ENCODE measurements at regions not wholly inside any gene's neighbourhood (a gene's known extent, or its start where the extent isn't known, plus 50 kb on each side); places are given as distances from the start of the nearest gene placed in this dataset.
A peak's percentile ranks its signal among the peaks of the same experiment; 100 is the strongest.

GRCh38 chr13:104008075-104008474 lies 941.9 kb upstream of the SLC10A2 start:
- no CpG with 5 or more reads among the region's 4 CpGs for WGBS, 2 experiments (ENCODE audit: extremely low coverage in 2 of 2, insufficient read length in 1 of 2)

More at GRCh38 chr13:104008075-104008474, 941.9 kb upstream of the SLC10A2 start:
- H3K27ac ChIP-seq (ENCODE audit: insufficient read depth, low read length), result no peak overlapping the region
- no peaks in the 10 kb centered on the region for H3K9me1 ChIP-seq (ENCODE audit: insufficient read depth, low read length)
- H2AFZ ChIP-seq (replicated peaks; ENCODE audit: low read length, poor library complexity), result no peak overlapping the region
- ChIA-PET CTCF (no interaction called here), POLR2A (ENCODE audit: unreplicated experiment) (no interaction called here)
- H3K36me3 ChIP-seq (ENCODE audit: control insufficient read depth, insufficient read depth, low read length), result no peaks in the 10 kb centered on the region
- H3K18ac ChIP-seq (ENCODE audit: low read depth, low read length), result no peak overlapping the region
- ATAC-seq (ENCODE audit: low read depth) (no peak), DNase-seq (no peak)
- in situ Hi-C loops (cut with MboI; ENCODE audit: low sequenced_read_pairs) (no loop called here), intact Hi-C loops (cut with micrococcal nuclease) (no loop called here), dilution Hi-C loops (cut with HindIII; ENCODE audit: low sequenced_read_pairs, unreplicated experiment) (no loop called here)
- no peak overlapping the region for H4K8ac ChIP-seq (ENCODE audit: low read depth in 2 of 2, low read length in 2 of 2)
- no peak overlapping the region for H3K14ac ChIP-seq (replicated peaks; ENCODE audit: low read depth, low read length)
- H2AK5ac ChIP-seq (ENCODE audit: low read depth, low read length), result no peak overlapping the region
- no peaks in the 10 kb centered on the region for H4K20me1 ChIP-seq (ENCODE audit: insufficient read depth, low read length)
- TF ChIP-seq NFE2L2 (IDR thresholded peaks at IDR 0.05; ENCODE audit: low read depth, low read length) (no peak), MXI1 (IDR thresholded peaks at IDR 0.05; ENCODE audit: borderline replicate concordance, low read depth, low read length) (no peak), RCOR1 (IDR thresholded peaks at IDR 0.05; ENCODE audit: insufficient replicate concordance, low read length) (no peak), POLR2A (IDR thresholded peaks at IDR 0.05; ENCODE audit: low read depth, low read length) (no peak), SMC3 (IDR thresholded peaks at IDR 0.05; ENCODE audit: low read depth, low read length) (no peak), CEBPB (IDR thresholded peaks at IDR 0.05; ENCODE audit: low read depth, low read length) (no peak), CTCF (conservative IDR thresholded peaks at IDR 0.05; ENCODE audit: low read depth, low read length) (no peak), CHD1 (IDR thresholded peaks at IDR 0.05; ENCODE audit: low read depth, low read length) (no peak), BHLHE40 (IDR thresholded peaks at IDR 0.05; ENCODE audit: low read depth, low read length) (no peak), FOS (IDR thresholded peaks at IDR 0.05; ENCODE audit: low read depth, low read length) (no peak), MAFK (IDR thresholded peaks at IDR 0.05; ENCODE audit: low read depth, low read length) (no peak), USF2 (IDR thresholded peaks at IDR 0.05; ENCODE audit: low read depth, low read length) (no peak), ELK1 (IDR thresholded peaks at IDR 0.05; ENCODE audit: borderline replicate concordance, low read depth, low read length) (no peak), RFX5 (IDR thresholded peaks at IDR 0.05; ENCODE audit: low read depth, low read length) (no peak), MAZ (IDR thresholded peaks at IDR 0.05; ENCODE audit: borderline replicate concordance, low read depth, low read length) (no peak)
- H3K9ac ChIP-seq (ENCODE audit: low read depth, low read length), result no peak overlapping the region
- no peak overlapping the region for H3K56ac ChIP-seq (ENCODE audit: extremely low read depth, insufficient read depth, low read length)
- H3K4me3 ChIP-seq (ENCODE audit: insufficient read depth, low read depth, low read length), result no peak overlapping the region
- no peak overlapping the region for H2AK9ac ChIP-seq (replicated peaks; ENCODE audit: low read depth, low read length, poor library complexity)
- no peaks in the 10 kb centered on the region for H3K9me3 ChIP-seq (ENCODE audit: control insufficient read depth, insufficient read depth, low read length)
- no TSS peak for BruUV-seq (replicated peaks)
- H4K5ac ChIP-seq (ENCODE audit: low read depth, low read length), result no peak overlapping the region
- no peak overlapping the region for H2BK120ac ChIP-seq (ENCODE audit: low read depth, low read length)
- peaks cover 2% of the 10 kb centered on the region; the same call in 1 of the 2 replicates for H3K4me1 ChIP-seq (ENCODE audit: control insufficient read depth, insufficient read depth, low read length)
- 0 out of 2 replicates have a peak overlapping the region, but pooled peaks have one; percentile 40 for H2BK20ac ChIP-seq (ENCODE audit: low read depth, low read length)
- no peak overlapping the region for H3K4ac ChIP-seq (ENCODE audit: low read depth, low read length)
- no peak overlapping the region for H2BK15ac ChIP-seq (ENCODE audit: low read depth, low read length)
- no peak overlapping the region for H4K91ac ChIP-seq (ENCODE audit: insufficient read depth, low read depth, low read length)
- H3K4me2 ChIP-seq (ENCODE audit: low read depth, low read length), result no peak overlapping the region
- H3K79me1 ChIP-seq (ENCODE audit: low read depth in 1 of 2, low read length in 2 of 2), result no peaks in the 10 kb centered on the region
- H3K27me3 ChIP-seq (ENCODE audit: control insufficient read depth, insufficient read depth, low read length), result no peaks in the 10 kb centered on the region
- no peak overlapping the region for H2BK5ac ChIP-seq (ENCODE audit: low read depth, low read length, poor library complexity, severe bottlenecking)
- H3K23ac ChIP-seq (ENCODE audit: low read depth, low read length), result no peak overlapping the region

Data from IMR-90 (cell line).